ENCODE measurements at regions not wholly inside any gene's neighbourhood (a gene's known extent, or its start where the extent isn't known, plus 50 kb on each side); places are given as distances from the start of the nearest gene placed in this dataset.
A peak's percentile ranks its signal among the peaks of the same experiment; 100 is the strongest.

DNA sequence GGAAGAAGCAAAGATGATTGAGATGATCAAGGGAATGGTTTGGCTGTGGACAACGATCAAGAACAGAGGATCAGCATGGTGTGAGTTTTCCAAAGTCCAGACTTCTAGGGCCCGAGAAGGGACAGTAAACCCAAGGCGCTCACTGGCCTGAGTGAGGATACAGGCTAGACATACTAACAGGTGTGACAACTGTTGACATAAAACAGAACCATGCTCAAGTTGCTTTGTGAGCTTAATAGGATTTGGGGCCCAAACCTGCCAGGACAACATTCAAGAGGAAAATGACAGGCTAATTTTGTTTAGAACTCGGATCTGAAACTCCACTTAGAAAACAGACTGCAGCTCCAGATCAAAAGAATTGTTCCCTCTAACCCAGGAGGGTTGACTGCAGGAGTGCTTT is 68.1 kb upstream of the ACKR3 start:
- Histone ChIP-seq H3K4me3 (ENCODE audit: low read depth, low read length) (no peak overlapping the region), H3K9me3 (ENCODE audit: severe bottlenecking) (no peaks in the 10 kb centered on the region), H3K36me3 (no peaks in the 10 kb centered on the region), H3K27ac (no peak overlapping the region), H3K27me3 (ENCODE audit: insufficient read depth, low read depth, severe bottlenecking) (no peaks in the 10 kb centered on the region)
- DNase-seq: no peak
- TF ChIP-seq, protein P1, sequence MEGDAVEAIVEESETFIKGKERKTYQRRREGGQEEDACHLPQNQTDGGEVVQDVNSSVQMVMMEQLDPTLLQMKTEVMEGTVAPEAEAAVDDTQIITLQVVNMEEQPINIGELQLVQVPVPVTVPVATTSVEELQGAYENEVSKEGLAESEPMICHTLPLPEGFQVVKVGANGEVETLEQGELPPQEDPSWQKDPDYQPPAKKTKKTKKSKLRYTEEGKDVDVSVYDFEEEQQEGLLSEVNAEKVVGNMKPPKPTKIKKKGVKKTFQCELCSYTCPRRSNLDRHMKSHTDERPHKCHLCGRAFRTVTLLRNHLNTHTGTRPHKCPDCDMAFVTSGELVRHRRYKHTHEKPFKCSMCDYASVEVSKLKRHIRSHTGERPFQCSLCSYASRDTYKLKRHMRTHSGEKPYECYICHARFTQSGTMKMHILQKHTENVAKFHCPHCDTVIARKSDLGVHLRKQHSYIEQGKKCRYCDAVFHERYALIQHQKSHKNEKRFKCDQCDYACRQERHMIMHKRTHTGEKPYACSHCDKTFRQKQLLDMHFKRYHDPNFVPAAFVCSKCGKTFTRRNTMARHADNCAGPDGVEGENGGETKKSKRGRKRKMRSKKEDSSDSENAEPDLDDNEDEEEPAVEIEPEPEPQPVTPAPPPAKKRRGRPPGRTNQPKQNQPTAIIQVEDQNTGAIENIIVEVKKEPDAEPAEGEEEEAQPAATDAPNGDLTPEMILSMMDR (IDR thresholded peaks at IDR 0.05; ENCODE audit: low read depth, low read length): no peak

DNA sequence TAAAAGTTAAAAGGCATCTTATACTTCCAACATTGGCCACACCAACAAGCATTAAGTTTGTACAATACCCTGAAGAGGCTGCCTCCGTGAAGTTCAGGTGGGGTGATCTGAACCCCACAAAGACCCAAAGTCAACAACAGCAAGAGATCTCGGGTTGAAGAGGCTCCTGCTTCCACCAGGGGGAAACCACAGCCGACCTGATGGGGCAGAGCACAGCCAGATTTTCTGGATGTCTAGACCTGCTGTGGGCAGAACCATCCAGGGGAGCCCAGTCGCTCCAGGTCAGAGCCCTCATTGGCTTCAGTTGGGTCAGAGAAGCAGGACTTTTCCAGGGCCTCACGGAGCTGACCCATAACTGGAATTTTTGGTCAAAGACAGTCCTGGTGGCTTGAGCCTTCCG is 66.5 kb upstream of the ACKR3 start:
- Histone ChIP-seq H3K9me3 (ENCODE audit: severe bottlenecking) (no peaks in the 10 kb centered on the region), H3K36me3 (no peaks in the 10 kb centered on the region), H3K27me3 (ENCODE audit: insufficient read depth, low read depth, severe bottlenecking) (no peaks in the 10 kb centered on the region), H3K27ac (no peak overlapping the region), H3K4me3 (ENCODE audit: low read depth, low read length) (no peak overlapping the region)
- TF ChIP-seq, protein P1 (IDR thresholded peaks at IDR 0.05; ENCODE audit: low read depth, low read length): peak; percentile 22; the same call in 1 of the 2 replicates
- DNase-seq: no peak

DNA sequence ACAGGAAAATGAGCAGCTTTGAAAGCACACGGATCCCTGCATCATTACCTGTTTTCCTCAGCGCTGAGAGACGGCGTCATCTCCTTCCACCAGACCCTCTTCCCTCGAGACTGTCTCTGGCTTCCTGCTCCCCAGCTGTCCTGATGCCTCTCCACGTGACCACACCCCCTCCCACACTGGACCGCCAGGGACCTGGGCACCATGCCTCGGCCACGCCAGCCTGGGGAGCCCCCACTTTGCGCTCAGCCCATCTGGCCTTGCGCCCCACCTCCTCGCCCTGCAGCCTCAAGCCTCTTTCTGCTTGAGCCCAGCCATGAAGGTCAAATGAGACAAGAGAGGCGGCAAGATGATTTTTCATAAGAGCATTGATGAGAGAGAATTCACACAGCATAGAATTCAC is 66.0 kb upstream of the ACKR3 start:
- Histone ChIP-seq H3K27ac (no peak overlapping the region), H3K36me3 (no peaks in the 10 kb centered on the region), H3K9me3 (ENCODE audit: severe bottlenecking) (no peaks in the 10 kb centered on the region), H3K4me3 (ENCODE audit: low read depth, low read length) (no peak overlapping the region), H3K27me3 (ENCODE audit: insufficient read depth, low read depth, severe bottlenecking) (no peaks in the 10 kb centered on the region)
- TF ChIP-seq, protein P1 (IDR thresholded peaks at IDR 0.05; ENCODE audit: low read depth, low read length): no peak
- DNase-seq: no peak

DNA sequence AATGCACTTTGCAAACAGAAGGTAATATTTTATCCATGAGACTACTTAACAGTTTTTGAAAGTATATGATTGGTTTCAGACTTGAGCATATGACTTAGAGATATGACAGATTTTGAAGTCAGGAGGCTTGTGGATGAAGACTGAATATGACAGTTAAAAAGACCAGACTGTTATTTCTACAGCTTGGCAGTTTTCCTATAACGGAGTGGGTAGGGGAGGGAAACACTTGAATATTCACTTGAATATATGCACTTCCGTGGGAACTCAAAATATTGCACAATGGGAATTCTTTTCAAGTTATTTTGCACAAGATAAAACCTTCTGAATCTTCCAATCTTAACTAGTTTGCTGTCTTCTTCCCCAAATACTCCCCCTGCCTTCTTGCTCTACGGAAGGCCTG is 64.6 kb upstream of the ACKR3 start:
- DNase-seq: no peak
- Histone ChIP-seq H3K36me3 (no peaks in the 10 kb centered on the region), H3K4me3 (ENCODE audit: low read depth, low read length) (no peak overlapping the region), H3K27ac (no peak overlapping the region), H3K9me3 (ENCODE audit: severe bottlenecking) (no peaks in the 10 kb centered on the region), H3K27me3 (ENCODE audit: insufficient read depth, low read depth, severe bottlenecking) (no peaks in the 10 kb centered on the region)
- TF ChIP-seq, protein P1 (IDR thresholded peaks at IDR 0.05; ENCODE audit: low read depth, low read length): no peak

DNA sequence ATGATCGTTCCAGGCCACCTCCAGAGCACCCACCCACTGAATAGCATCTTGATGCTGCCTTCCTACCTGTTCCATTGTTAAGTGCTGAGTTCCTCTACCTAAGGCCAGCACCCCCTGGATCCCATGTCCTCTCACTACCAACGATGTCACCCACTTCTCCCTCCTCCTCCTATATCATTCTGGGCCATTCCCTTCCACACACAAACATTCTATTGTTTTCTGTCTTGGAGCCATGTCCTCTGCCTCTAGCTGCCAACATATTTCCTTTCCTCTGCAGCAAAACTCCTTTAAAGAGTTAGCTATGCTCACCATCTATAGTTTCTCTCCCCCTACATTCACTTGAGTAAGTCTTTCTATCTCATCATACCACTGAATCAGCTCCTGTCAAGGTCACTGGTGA is 64.0 kb upstream of the ACKR3 start:
- H3K4me3 ChIP-seq (ENCODE audit: low read depth, low read length): no peak overlapping the region
- DNase-seq: no peak
- H3K27ac ChIP-seq: no peak overlapping the region
- TF ChIP-seq, protein P1 (IDR thresholded peaks at IDR 0.05; ENCODE audit: low read depth, low read length): no peak
- H3K36me3 ChIP-seq: no peaks in the 10 kb centered on the region
- H3K27me3 ChIP-seq (ENCODE audit: insufficient read depth, low read depth, severe bottlenecking): no peaks in the 10 kb centered on the region
- H3K9me3 ChIP-seq (ENCODE audit: severe bottlenecking): no peaks in the 10 kb centered on the region

DNA sequence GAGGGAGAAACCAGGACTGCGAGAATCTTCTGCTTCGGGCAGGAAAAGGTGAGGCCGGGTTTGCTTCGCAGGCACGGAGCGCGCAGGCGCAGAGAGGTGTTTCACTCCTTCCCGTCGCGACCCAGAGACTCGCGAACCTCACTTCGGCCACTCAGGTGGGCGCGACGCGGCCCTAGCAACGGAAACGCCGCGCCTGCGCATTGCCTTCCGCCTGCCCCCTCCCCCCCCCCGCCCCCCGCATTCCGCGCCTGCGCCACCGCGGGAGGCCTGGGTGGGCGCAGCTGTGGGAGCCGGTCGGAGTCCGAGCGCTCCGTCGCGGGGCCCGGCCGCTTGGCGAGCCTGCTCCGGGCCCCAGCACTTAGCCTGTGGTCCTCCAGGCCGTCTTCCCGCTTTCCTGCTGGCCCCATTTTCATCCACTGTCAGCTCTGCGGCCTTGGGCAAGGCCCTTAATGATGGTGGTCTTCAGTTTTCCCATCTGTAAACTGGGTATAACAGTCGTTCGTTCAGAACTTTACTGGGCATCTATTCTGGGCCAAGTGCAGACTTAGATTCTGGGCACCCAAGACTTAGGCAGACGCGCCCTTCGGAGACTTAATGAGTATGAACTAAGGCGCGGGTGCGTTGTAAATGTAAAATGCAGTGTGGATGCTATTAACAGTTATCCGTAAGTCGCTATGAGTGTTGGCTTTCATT is 62.1 kb upstream of the ACKR3 start:
- Histone ChIP-seq H3K27me3 (ENCODE audit: insufficient read depth, low read depth, severe bottlenecking) (no peaks in the 10 kb centered on the region), H3K36me3 (no peaks in the 10 kb centered on the region), H3K27ac (no peak overlapping the region), H3K4me3 (ENCODE audit: low read depth, low read length) (no peak overlapping the region), H3K9me3 (ENCODE audit: severe bottlenecking) (no peaks in the 10 kb centered on the region)
- DNase-seq: no peak
- TF ChIP-seq, protein P1 (IDR thresholded peaks at IDR 0.05; ENCODE audit: low read depth, low read length): no peak

All from WERI-Rb-1 (cell line).